Tongue (tissue), 1 donor: ENCODE measurements at regions not wholly inside any gene's neighbourhood (a gene's known extent, or its start where the extent isn't known, plus 50 kb on each side); places are given as distances from the start of the nearest gene placed in this dataset.
"Not testable (repeated sequence)": the region's sequence is repeated elsewhere in the genome, so short reads cannot be mapped to it uniquely, and the experiment has no call there.

Experiments used
- DNase-seq: peaks from one replicate; pipeline ENCODE4 v3.0.0-alpha.2; 2015

- DNase-seq = no peak
Observed at GRCh38 chr19:30942636-30943035, 406.6 kb downstream of the TSHZ3 start.

- no peak for DNase-seq
Observed at GRCh38 chr19:30941591-30941990, 407.6 kb downstream of the TSHZ3 start.

- no peak for DNase-seq
Observed at GRCh38 chr19:30936276-30936675, 413.0 kb downstream of the TSHZ3 start.

GRCh38 chr19:30935146-30935545 is 414.1 kb downstream of the TSHZ3 start:
- peak; percentile 2 for DNase-seq

- not testable (repeated sequence) for DNase-seq
Observed at GRCh38 chr19:30933454-30933853, 415.8 kb downstream of the TSHZ3 start.

- DNase-seq = no peak
Observed at GRCh38 chr19:30932854-30933253, 416.4 kb downstream of the TSHZ3 start.

- DNase-seq = peak; percentile 31
Observed at GRCh38 chr19:30930941-30931706, 418.1 kb downstream of the TSHZ3 start.

- DNase-seq = no peak
Observed at GRCh38 chr19:30927705-30928104, 421.5 kb downstream of the TSHZ3 start.

GRCh38 chr19:30924670-30925069 is 424.6 kb downstream of the TSHZ3 start:
- no peak for DNase-seq

GRCh38 chr19:30924069-30924636 is 425.1 kb downstream of the TSHZ3 start:
- DNase-seq = no peak

- no peak for DNase-seq
Observed at GRCh38 chr19:30923621-30924020, 425.6 kb downstream of the TSHZ3 start.

GRCh38 chr19:30923096-30923495 is 426.1 kb downstream of the TSHZ3 start:
- DNase-seq = no peak

- DNase-seq = no peak
Observed at GRCh38 chr19:30920222-30920621, 429.0 kb downstream of the TSHZ3 start.

- DNase-seq = no peak
Observed at GRCh38 chr19:30919737-30920136, 429.5 kb downstream of the TSHZ3 start.

- DNase-seq = peak; percentile 20
Observed at GRCh38 chr19:30916238-30916637, 433.0 kb downstream of the TSHZ3 start.

GRCh38 chr19:30911491-30911890 is 437.7 kb downstream of the TSHZ3 start:
- DNase-seq = no peak

- DNase-seq = no peak
Observed at GRCh38 chr19:30910485-30911240, 438.6 kb downstream of the TSHZ3 start.

GRCh38 chr19:30909216-30909615 is 440.0 kb downstream of the TSHZ3 start:
- no peak for DNase-seq

- no peak for DNase-seq
Observed at GRCh38 chr19:30908262-30908771, 440.9 kb downstream of the TSHZ3 start.

- DNase-seq = no peak
Observed at GRCh38 chr19:30906871-30907270, 442.4 kb downstream of the TSHZ3 start.

- DNase-seq = no peak
Observed at GRCh38 chr19:30900051-30900450, 449.2 kb downstream of the TSHZ3 start.

GRCh38 chr19:30898353-30899103 is 450.7 kb downstream of the TSHZ3 start:
- DNase-seq = no peak
